ENCODE measurements at regions not wholly inside any gene's neighbourhood (a gene's known extent, or its start where the extent isn't known, plus 50 kb on each side); places are given as distances from the start of the nearest gene placed in this dataset.

DNA sequence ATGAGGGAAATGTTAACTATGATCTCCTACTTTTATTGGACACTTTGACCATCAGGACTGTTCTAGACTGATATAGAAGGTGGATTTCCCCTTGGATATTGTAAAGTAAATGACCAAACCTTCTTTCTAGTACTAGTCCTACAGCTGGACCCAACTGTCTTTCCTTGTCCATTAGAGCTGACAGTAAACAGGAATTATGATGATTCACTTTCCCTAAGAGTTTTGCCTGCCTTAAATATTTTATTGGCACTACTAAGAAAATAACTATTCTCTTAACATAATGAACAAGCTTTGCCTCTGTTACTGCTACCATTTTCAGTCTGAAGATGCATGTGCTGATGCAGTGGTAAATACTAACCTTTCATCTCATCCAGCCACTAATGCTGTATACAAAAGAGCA lies 915.4 kb downstream of the CENPC start:
- no peak for ATAC-seq
- H3K27ac ChIP-seq, result no peak overlapping the region
- TF ChIP-seq POLR2AphosphoS5 (IDR thresholded peaks at IDR 0.05) (no peak), CTCF (IDR thresholded peaks at IDR 0.05) (no peak), POLR2A (IDR thresholded peaks at IDR 0.05) (no peak), EP300 (IDR thresholded peaks at IDR 0.05) (no peak)
- H3K27me3 ChIP-seq, result no peaks in the 10 kb centered on the region
- H3K36me3 ChIP-seq, result no peaks in the 10 kb centered on the region
- no peaks in the 10 kb centered on the region for H3K4me1 ChIP-seq
- no peaks in the 10 kb centered on the region for H3K9me3 ChIP-seq
- H3K4me3 ChIP-seq, result no peak overlapping the region

DNA sequence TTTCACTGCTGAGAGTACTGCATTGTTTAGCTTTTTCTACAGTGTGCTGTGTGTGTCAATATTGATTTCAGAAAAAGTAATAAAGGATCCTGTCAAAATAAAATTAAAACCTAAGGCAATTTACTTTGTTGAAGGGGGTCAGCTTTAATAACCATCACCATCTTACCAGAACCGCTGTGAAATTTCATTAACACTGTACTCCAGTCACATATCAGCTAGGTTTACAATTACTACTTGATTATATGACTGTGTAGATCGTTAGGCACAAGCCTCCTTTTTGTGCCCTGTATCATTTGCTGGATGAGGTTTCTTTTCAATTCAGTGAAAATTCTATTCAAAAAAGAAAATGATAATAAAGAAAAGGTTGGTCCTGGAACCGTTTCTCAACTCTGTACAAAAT lies 917.2 kb downstream of the CENPC start:
- ATAC-seq, result no peak
- Histone ChIP-seq H3K27ac (no peak overlapping the region), H3K36me3 (no peaks in the 10 kb centered on the region), H3K27me3 (no peaks in the 10 kb centered on the region), H3K4me3 (no peak overlapping the region), H3K4me1 (no peaks in the 10 kb centered on the region), H3K9me3 (no peaks in the 10 kb centered on the region)
- 11 to 34% methylated on average over 3 of the region's 3 CpGs for WGBS, 2 donors (ENCODE audit: low coverage in 1 of 2)
- no peak for TF ChIP-seq POLR2A (IDR thresholded peaks at IDR 0.05)
- no peak for TF ChIP-seq EP300 (IDR thresholded peaks at IDR 0.05)
- no peak for TF ChIP-seq CTCF (IDR thresholded peaks at IDR 0.05)
- no peak for TF ChIP-seq POLR2AphosphoS5 (IDR thresholded peaks at IDR 0.05)

- no peak for TF ChIP-seq EP300 (IDR thresholded peaks at IDR 0.05)
- no peak for TF ChIP-seq POLR2AphosphoS5 (IDR thresholded peaks at IDR 0.05)
- no peaks in the 10 kb centered on the region for H3K27me3 ChIP-seq
- no peak for ATAC-seq
- H3K4me1 ChIP-seq, result no peaks in the 10 kb centered on the region
- H3K4me3 ChIP-seq, result no peak overlapping the region
- H3K36me3 ChIP-seq, result no peaks in the 10 kb centered on the region
- WGBS, 2 donors (ENCODE audit: low coverage in 1 of 2), result 90 to 100% methylated on average over 2 to 5 of the region's 5 CpGs
- H3K9me3 ChIP-seq, result no peaks in the 10 kb centered on the region
- H3K27ac ChIP-seq, result no peak overlapping the region
Measured at GRCh38 chr4:66625480-66625879, 919.8 kb downstream of the CENPC start.

GRCh38 chr4:66613591-66613990 lies 931.7 kb downstream of the CENPC start:
- H3K36me3 ChIP-seq, result no peaks in the 10 kb centered on the region
- 84 to 88% methylated on average over 2 of the region's 2 CpGs for WGBS, 2 donors (ENCODE audit: low coverage in 1 of 2)
- TF ChIP-seq POLR2A (IDR thresholded peaks at IDR 0.05) (no peak), CTCF (IDR thresholded peaks at IDR 0.05) (no peak), POLR2AphosphoS5 (IDR thresholded peaks at IDR 0.05) (no peak), EP300 (IDR thresholded peaks at IDR 0.05) (no peak)
- peaks cover 0 to 20% (median 0%) of the 10 kb centered on the region in 3 donors for H3K9me3 ChIP-seq
- H3K4me3 ChIP-seq, result no peak overlapping the region
- H3K27me3 ChIP-seq, result no peaks in the 10 kb centered on the region
- H3K4me1 ChIP-seq, result no peaks in the 10 kb centered on the region
- no peak for ATAC-seq
- no peak overlapping the region for H3K27ac ChIP-seq

DNA sequence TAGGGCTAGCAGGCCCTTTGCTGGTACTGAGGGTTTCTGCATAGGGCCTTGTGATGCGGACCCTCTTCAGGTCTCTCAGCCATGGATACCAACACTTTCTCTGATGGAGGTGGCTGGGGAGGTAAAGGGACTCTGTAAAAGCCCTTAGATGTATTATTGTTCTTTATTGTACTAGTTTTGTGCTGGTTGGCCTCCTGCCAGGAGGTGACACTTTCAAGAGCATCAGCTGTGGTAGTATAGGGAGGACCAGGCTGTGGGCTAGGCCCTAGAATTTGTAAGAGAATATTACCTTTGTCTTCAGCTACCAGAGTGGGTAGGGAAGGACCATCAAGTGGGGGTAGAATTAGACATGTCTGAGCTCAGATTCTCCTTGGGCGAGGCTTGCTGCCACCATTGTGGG lies 936.3 kb downstream of the CENPC start:
- no peaks in the 10 kb centered on the region for H3K4me1 ChIP-seq
- no peak for TF ChIP-seq POLR2A (IDR thresholded peaks at IDR 0.05)
- TF ChIP-seq CTCF (IDR thresholded peaks at IDR 0.05), result no peak
- TF ChIP-seq EP300 (IDR thresholded peaks at IDR 0.05), result no peak
- TF ChIP-seq POLR2AphosphoS5 (IDR thresholded peaks at IDR 0.05), result no peak
- no peaks in the 10 kb centered on the region for H3K36me3 ChIP-seq
- 100% methylated on average over 1 of the region's 2 CpGs for WGBS, 2 donors (ENCODE audit: low coverage in 1 of 2)
- H3K27ac ChIP-seq, result no peak overlapping the region
- H3K4me3 ChIP-seq, result no peak overlapping the region
- H3K27me3 ChIP-seq, result no peaks in the 10 kb centered on the region
- no peak for ATAC-seq
- H3K9me3 ChIP-seq, result peaks cover 0 to 3% (median 0%) of the 10 kb centered on the region in 3 donors

- no peaks in the 10 kb centered on the region for H3K36me3 ChIP-seq
- H3K4me3 ChIP-seq, result no peak overlapping the region
- H3K27me3 ChIP-seq, result no peaks in the 10 kb centered on the region
- H3K9me3 ChIP-seq, result no peaks in the 10 kb centered on the region
- H3K27ac ChIP-seq, result no peak overlapping the region
- no peak for ATAC-seq
- H3K4me1 ChIP-seq, result no peaks in the 10 kb centered on the region
- TF ChIP-seq POLR2AphosphoS5 (IDR thresholded peaks at IDR 0.05) (no peak), CTCF (IDR thresholded peaks at IDR 0.05) (no peak), EP300 (IDR thresholded peaks at IDR 0.05) (no peak), POLR2A (IDR thresholded peaks at IDR 0.05) (no peak)
Measured at GRCh38 chr4:66606908-66607307, 936.6 kb upstream of the EPHA5 start.
